ENCODE measurements at regions not wholly inside any gene's neighbourhood (a gene's known extent, or its start where the extent isn't known, plus 50 kb on each side); places are given as distances from the start of the nearest gene placed in this dataset.

GRCh38 chr9:81474125-81474524, 215.2 kb downstream of the TLE1 start:
- no peak overlapping the region for H2BK20ac ChIP-seq (ENCODE audit: low read depth, low read length, poor library complexity, severe bottlenecking)
- no peak overlapping the region for H3K18ac ChIP-seq (ENCODE audit: insufficient read length, low read depth, low read length)
- H3K9ac ChIP-seq (ENCODE audit: extremely low read depth, insufficient read length, low read length): no peak overlapping the region
- H3K4me1 ChIP-seq (ENCODE audit: insufficient read depth, low read length): no peaks in the 10 kb centered on the region
- Mint-ChIP-seq H3K4me3 (no peak overlapping the region), H3K27me3 (ENCODE audit: low read depth) (no peaks in the 10 kb centered on the region), H3K9me3 (no peaks in the 10 kb centered on the region), H3K36me3 (ENCODE audit: insufficient read depth in 1 of 3, low read depth in 3 of 3) (no peaks in the 10 kb centered on the region), H3K4me1 (peaks cover 0 to 7% of the 10 kb centered on the region in 2 experiments; a peak in 2 of 4 replicates), H3K27ac (no peak overlapping the region)
- no peaks in the 10 kb centered on the region for H3K79me1 ChIP-seq (ENCODE audit: insufficient read depth, low read depth, low read length, poor library complexity, severe bottlenecking)
- H3K56ac ChIP-seq (ENCODE audit: insufficient read length, low read depth, low read length): no peak overlapping the region
- no peak overlapping the region for H2BK15ac ChIP-seq (ENCODE audit: low read depth, low read length)
- no peaks in the 10 kb centered on the region for H4K20me1 ChIP-seq (ENCODE audit: control insufficient read depth, insufficient read depth, insufficient read length)
- no peak for DNase-seq
- no peaks in the 10 kb centered on the region for H3K79me2 ChIP-seq (ENCODE audit: insufficient read depth, low read length)
- no peak overlapping the region for H3K23ac ChIP-seq (ENCODE audit: insufficient read length, low read depth, low read length)
- no peak for TF ChIP-seq CTCF (conservative IDR thresholded peaks at IDR 0.05)
- H3K23me2 ChIP-seq (ENCODE audit: insufficient read length, low read depth, low read length, poor library complexity, severe bottlenecking): no peaks in the 10 kb centered on the region
- H2BK5ac ChIP-seq (ENCODE audit: insufficient read length, low read length): no peak overlapping the region
- no peaks in the 10 kb centered on the region for H3K27me3 ChIP-seq (ENCODE audit: insufficient read depth, low read length)
- no peak overlapping the region for H4K5ac ChIP-seq (ENCODE audit: insufficient read length, low read depth, low read length)
- H3T11ph ChIP-seq (ENCODE audit: low read length): no peak overlapping the region
- H2BK120ac ChIP-seq (ENCODE audit: low read depth, low read length, poor library complexity, severe bottlenecking): no peak overlapping the region
- H2AK5ac ChIP-seq (ENCODE audit: insufficient read length, low read length): no peak overlapping the region
- H3K14ac ChIP-seq (ENCODE audit: insufficient read depth, low read length): no peak overlapping the region
- H3K4me2 ChIP-seq (ENCODE audit: insufficient read depth, insufficient read length, low read length): no peak overlapping the region
- no peak overlapping the region for H2AFZ ChIP-seq (ENCODE audit: low read length)
- H2BK12ac ChIP-seq (ENCODE audit: insufficient read length, low read depth, low read length): no peak overlapping the region
- no peak overlapping the region for H3K4ac ChIP-seq (ENCODE audit: low read depth, low read length)
- no peak overlapping the region for H4K8ac ChIP-seq (replicated peaks; ENCODE audit: insufficient read length, low read depth, low read length)
- no peak overlapping the region for H3K27ac ChIP-seq (ENCODE audit: insufficient read length, low read depth, low read length)
- no peak overlapping the region for H4K91ac ChIP-seq (ENCODE audit: insufficient read length, low read depth, low read length)
- no peaks in the 10 kb centered on the region for H3K9me3 ChIP-seq (ENCODE audit: control insufficient read depth, low read depth, low read length)
- no CpG with 5 or more reads among the region's 3 CpGs for WGBS (ENCODE audit: extremely low coverage, insufficient read length, low lambda C conversion rate)

Measured in H9 (cell line).